H9 (cell line): ENCODE measurements at regions not wholly inside any gene's neighbourhood (a gene's known extent, or its start where the extent isn't known, plus 50 kb on each side); places are given as distances from the start of the nearest gene placed in this dataset.
"Not testable (repeated sequence)": the region's sequence is repeated elsewhere in the genome, so short reads cannot be mapped to it uniquely, and the experiment has no call there.

ENCODE experiments used
- DNase-seq: peaks from one replicate; pipeline ENCODE4 v3.0.0-alpha.2; 2017
- H2AFZ ChIP-seq: one replicate; pipeline ENCODE4 v1.6.1; 2013; ENCODE audit warnings: mild to moderate bottlenecking, low read length, control low read depth, moderate library complexity
- H2AK5ac ChIP-seq: 2 replicates; pipeline ENCODE4 v1.6.1; 2013; ENCODE audit warnings: low read length, control low read depth, mixed read lengths; ENCODE audit not compliant: insufficient read length
- H2BK120ac ChIP-seq: one replicate; pipeline ENCODE4 v1.6.1; 2013; ENCODE audit warnings: low read depth, mild to moderate bottlenecking, low read length, control low read depth, inconsistent platforms; ENCODE audit not compliant: poor library complexity, severe bottlenecking
- H2BK12ac ChIP-seq: 2 replicates; pipeline ENCODE4 v1.6.1; 2013; ENCODE audit warnings: low read length, control low read depth, mixed read lengths, low read depth; ENCODE audit not compliant: insufficient read length
- H2BK15ac ChIP-seq: 2 replicates; pipeline ENCODE4 v1.6.1; 2013; ENCODE audit warnings: low read depth, low read length, control low read depth
- H2BK20ac ChIP-seq: one replicate; pipeline ENCODE4 v1.6.1; 2013; ENCODE audit warnings: low read depth, mild to moderate bottlenecking, low read length, control low read depth, inconsistent platforms; ENCODE audit not compliant: poor library complexity, severe bottlenecking
- H2BK5ac ChIP-seq: 2 replicates; pipeline ENCODE4 v1.6.1; 2013; ENCODE audit warnings: low read length, control low read depth, mixed read lengths; ENCODE audit not compliant: insufficient read length
- H3K14ac ChIP-seq: 2 replicates; pipeline ENCODE4 v1.6.1; 2013; ENCODE audit warnings: low read length, control low read depth; ENCODE audit not compliant: insufficient read depth
- H3K18ac ChIP-seq: 2 replicates; pipeline ENCODE4 v1.6.1; 2013; ENCODE audit warnings: low read depth, mild to moderate bottlenecking, mixed read lengths, low read length, control low read depth; ENCODE audit not compliant: insufficient read length
- H3K23ac ChIP-seq: 2 replicates; pipeline ENCODE4 v1.6.1; 2013; ENCODE audit warnings: low read length, control low read depth, mixed read lengths, low read depth; ENCODE audit not compliant: insufficient read length
- H3K23me2 ChIP-seq: 2 replicates; pipeline ENCODE4 v1.6.1; 2013; ENCODE audit warnings: low read depth, mild to moderate bottlenecking, mixed read lengths, low read length, control low read depth; ENCODE audit not compliant: insufficient read length, poor library complexity, severe bottlenecking
- H3K27ac ChIP-seq: 2 replicates; pipeline ENCODE4 v1.5.1; 2013; ENCODE audit warnings: low read length, control low read depth, mixed read lengths, low read depth; ENCODE audit not compliant: insufficient read length
- H3K27me3 ChIP-seq: 2 replicates; pipeline ENCODE4 v1.6.1; 2013; ENCODE audit warnings: low read length, control low read depth, inconsistent platforms; ENCODE audit not compliant: insufficient read depth
- H3K4ac ChIP-seq: 2 replicates; pipeline ENCODE4 v1.6.1; 2013; ENCODE audit warnings: low read depth, mild to moderate bottlenecking, control low read depth, inconsistent platforms, low read length, moderate library complexity
- H3K4me1 ChIP-seq: 2 replicates; pipeline ENCODE4 v1.6.1; 2013; ENCODE audit warnings: low read length, control low read depth, inconsistent platforms; ENCODE audit not compliant: insufficient read depth
- H3K4me2 ChIP-seq: 2 replicates; pipeline ENCODE4 v1.6.1; 2013; ENCODE audit warnings: low read length, control low read depth, mixed read lengths; ENCODE audit not compliant: insufficient read length, insufficient read depth
- H3K56ac ChIP-seq: 2 replicates; pipeline ENCODE4 v1.6.1; 2013; ENCODE audit warnings: low read depth, mild to moderate bottlenecking, mixed read lengths, low read length, control low read depth; ENCODE audit not compliant: insufficient read length
- H3K79me1 ChIP-seq: 2 replicates; pipeline ENCODE4 v1.6.1; 2013; ENCODE audit warnings: low read depth, mild to moderate bottlenecking, moderate library complexity, low read length, control low read depth, inconsistent platforms; ENCODE audit not compliant: insufficient read depth, poor library complexity, severe bottlenecking
- H3K79me2 ChIP-seq: 2 replicates; pipeline ENCODE4 v1.6.1; 2013; ENCODE audit warnings: low read length, control low read depth, inconsistent platforms; ENCODE audit not compliant: insufficient read depth
- H3K9ac ChIP-seq: 2 replicates; pipeline ENCODE4 v1.6.1; 2013; ENCODE audit warnings: low read length, control low read depth, mixed read lengths; ENCODE audit not compliant: insufficient read length; ENCODE audit errors: extremely low read depth
- H3K9me3 ChIP-seq: one replicate; pipeline ENCODE4 v1.6.1; 2013; ENCODE audit warnings: low read depth, low read length, inconsistent platforms; ENCODE audit not compliant: control insufficient read depth
- H3T11ph ChIP-seq: one replicate; pipeline ENCODE4 v1.6.1; 2013; ENCODE audit warnings: mild to moderate bottlenecking, low read length, control low read depth, inconsistent platforms
- H4K20me1 ChIP-seq: one replicate; pipeline ENCODE4 v1.6.1; 2013; ENCODE audit not compliant: control insufficient read depth, insufficient read length, insufficient read depth
- H4K5ac ChIP-seq: 2 replicates; pipeline ENCODE4 v1.6.1; 2013; ENCODE audit warnings: low read depth, mild to moderate bottlenecking, mixed read lengths, low read length, control low read depth; ENCODE audit not compliant: insufficient read length
- H4K8ac ChIP-seq: replicated peaks from 2 replicates; pipeline ENCODE4 v1.6.1; 2013; ENCODE audit warnings: low read length, control low read depth, mixed read lengths, low read depth; ENCODE audit not compliant: insufficient read length
- H4K91ac ChIP-seq: 2 replicates; pipeline ENCODE4 v1.6.1; 2013; ENCODE audit warnings: low read depth, mild to moderate bottlenecking, moderate library complexity, mixed read lengths, low read length, control low read depth; ENCODE audit not compliant: insufficient read length
- H3K27ac Mint-ChIP-seq, 3 experiments: 2 replicates in 2 of 3; 3 replicates in 1 of 3; pipeline ENCODE4 v1.8.0; 2020 to 2021; ENCODE audit warnings: mixed read lengths in 3 of 3, mild to moderate bottlenecking in 1 of 3, moderate library complexity in 1 of 3
- H3K27me3 Mint-ChIP-seq: 2 replicates; pipeline ENCODE4 v1.8.0; 2021; ENCODE audit warnings: low read depth, mild to moderate bottlenecking, moderate library complexity, mixed read lengths
- H3K36me3 Mint-ChIP-seq, 3 experiments: 2 replicates in 2 of 3; 3 replicates in 1 of 3; pipeline ENCODE4 v1.8.0; 2020 to 2021; ENCODE audit warnings: low read depth in 3 of 3, mixed read lengths in 3 of 3; ENCODE audit not compliant: insufficient read depth in 1 of 3
- H3K4me1 Mint-ChIP-seq, 2 experiments: 2 replicates each; pipeline ENCODE4 v1.8.0; 2020; ENCODE audit warnings: mixed read lengths in 2 of 2
- H3K4me3 Mint-ChIP-seq, 2 experiments: 2 replicates in 1 of 2; 3 replicates in 1 of 2; pipeline ENCODE4 v1.8.0; 2020 to 2021; ENCODE audit warnings: mild to moderate bottlenecking in 2 of 2, mixed read lengths in 2 of 2, moderate library complexity in 1 of 2
- H3K9me3 Mint-ChIP-seq, 2 experiments: 2 replicates in 1 of 2; 3 replicates in 1 of 2; pipeline ENCODE4 v1.8.0; 2020; ENCODE audit warnings: mild to moderate bottlenecking in 2 of 2, mixed read lengths in 2 of 2, moderate library complexity in 1 of 2
- WGBS: extraction: QIAGEN DNeasy Blood & Tissue Kit; methylation state at CpG from one replicate; pipeline ENCODE4 v1.1.7; 2013; ENCODE audit warnings: missing lambda C conversion rate, low lambda C conversion rate, mixed read lengths; ENCODE audit not compliant: insufficient read length; ENCODE audit errors: extremely low coverage; 5-methylcytosine and 5-hydroxymethylcytosine counted together
- TF ChIP-seq, protein P1 (sequence below): fragments of 200-600 bp; sonication (generic); conservative IDR thresholded peaks from 3 replicates; pipeline ENCODE4 v1.8.0; 2021; ENCODE audit warnings: antibody characterized with exemption, mild to moderate bottlenecking

- H3K27me3 Mint-ChIP-seq, result peaks cover 3% of the 10 kb centered on the region; the same call in 1 of the 2 replicates
- H3K4me3 Mint-ChIP-seq, result no peak overlapping the region
- WGBS, result no CpG with 5 or more reads among the region's 4 CpGs
- H3K14ac ChIP-seq, result no peak overlapping the region
- no peak overlapping the region for H2BK12ac ChIP-seq
- no peak overlapping the region for H2BK120ac ChIP-seq
- H3K4me1 ChIP-seq, result no peaks in the 10 kb centered on the region
- H3K4me2 ChIP-seq, result no peak overlapping the region
- no peak for DNase-seq
- TF ChIP-seq, protein P1, sequence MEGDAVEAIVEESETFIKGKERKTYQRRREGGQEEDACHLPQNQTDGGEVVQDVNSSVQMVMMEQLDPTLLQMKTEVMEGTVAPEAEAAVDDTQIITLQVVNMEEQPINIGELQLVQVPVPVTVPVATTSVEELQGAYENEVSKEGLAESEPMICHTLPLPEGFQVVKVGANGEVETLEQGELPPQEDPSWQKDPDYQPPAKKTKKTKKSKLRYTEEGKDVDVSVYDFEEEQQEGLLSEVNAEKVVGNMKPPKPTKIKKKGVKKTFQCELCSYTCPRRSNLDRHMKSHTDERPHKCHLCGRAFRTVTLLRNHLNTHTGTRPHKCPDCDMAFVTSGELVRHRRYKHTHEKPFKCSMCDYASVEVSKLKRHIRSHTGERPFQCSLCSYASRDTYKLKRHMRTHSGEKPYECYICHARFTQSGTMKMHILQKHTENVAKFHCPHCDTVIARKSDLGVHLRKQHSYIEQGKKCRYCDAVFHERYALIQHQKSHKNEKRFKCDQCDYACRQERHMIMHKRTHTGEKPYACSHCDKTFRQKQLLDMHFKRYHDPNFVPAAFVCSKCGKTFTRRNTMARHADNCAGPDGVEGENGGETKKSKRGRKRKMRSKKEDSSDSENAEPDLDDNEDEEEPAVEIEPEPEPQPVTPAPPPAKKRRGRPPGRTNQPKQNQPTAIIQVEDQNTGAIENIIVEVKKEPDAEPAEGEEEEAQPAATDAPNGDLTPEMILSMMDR, result no peak
- H4K20me1 ChIP-seq, result no peaks in the 10 kb centered on the region
- peak overlapping the region in 1 of 3 experiments; percentile 22; a peak in 1 of 7 replicates for H3K27ac Mint-ChIP-seq
- H3K79me1 ChIP-seq, result no peaks in the 10 kb centered on the region
- H4K5ac ChIP-seq, result no peak overlapping the region
- no peak overlapping the region for H2BK5ac ChIP-seq
- no peak overlapping the region for H2AFZ ChIP-seq
- H3K4me1 Mint-ChIP-seq, result peaks cover 5% of the 10 kb centered on the region in 2 experiments
- no peaks in the 10 kb centered on the region for H3K9me3 ChIP-seq
- H3T11ph ChIP-seq, result no peak overlapping the region
- H3K79me2 ChIP-seq, result no peaks in the 10 kb centered on the region
- H2BK20ac ChIP-seq, result no peak overlapping the region
- H3K56ac ChIP-seq, result no peak overlapping the region
- H3K9ac ChIP-seq, result no peak overlapping the region
- H3K36me3 Mint-ChIP-seq, result no peaks in the 10 kb centered on the region
- H3K9me3 Mint-ChIP-seq, result peaks cover 0 to 3% of the 10 kb centered on the region in 2 experiments; a peak in 1 of 5 replicates
- H4K8ac ChIP-seq, result no peak overlapping the region
- H4K91ac ChIP-seq, result no peak overlapping the region
- H3K18ac ChIP-seq, result no peak overlapping the region
- H2BK15ac ChIP-seq, result no peak overlapping the region
- no peak overlapping the region for H3K23ac ChIP-seq
- no peak overlapping the region for H3K27ac ChIP-seq
- H3K23me2 ChIP-seq, result no peaks in the 10 kb centered on the region
- H3K4ac ChIP-seq, result no peak overlapping the region
- no peak overlapping the region for H2AK5ac ChIP-seq
- no peaks in the 10 kb centered on the region for H3K27me3 ChIP-seq
Observed at GRCh38 chr11:46210133-46210636, 67.3 kb upstream of the CREB3L1 start.

- not testable (repeated sequence) for H3K27me3 Mint-ChIP-seq, H3K9me3 ChIP-seq, H4K8ac ChIP-seq, H3K4me3 Mint-ChIP-seq, H2AK5ac ChIP-seq, DNase-seq, H4K5ac ChIP-seq, H2BK12ac ChIP-seq, H3K27me3 ChIP-seq, H3K27ac ChIP-seq, H3K14ac ChIP-seq, H4K20me1 ChIP-seq, H2BK20ac ChIP-seq, H3K79me2 ChIP-seq, H2BK120ac ChIP-seq, H3K23ac ChIP-seq, H2BK5ac ChIP-seq, H3K4me2 ChIP-seq, H3K4me1 ChIP-seq, H3K4me1 Mint-ChIP-seq, H3K79me1 ChIP-seq, H2AFZ ChIP-seq, H4K91ac ChIP-seq, H3K36me3 Mint-ChIP-seq, H3K56ac ChIP-seq, H3T11ph ChIP-seq, H3K9ac ChIP-seq, H3K18ac ChIP-seq, H2BK15ac ChIP-seq, H3K23me2 ChIP-seq, H3K9me3 Mint-ChIP-seq, H3K4ac ChIP-seq
- peak overlapping the region in 1 of 3 experiments; percentile 22; a peak in 1 of 7 replicates for H3K27ac Mint-ChIP-seq
- WGBS, result no CpG with 5 or more reads among the region's 5 CpGs
Observed at GRCh38 chr11:46209624-46210023, 67.8 kb upstream of the CREB3L1 start.
